ENCODE measurements at regions not wholly inside any gene's neighbourhood (a gene's known extent, or its start where the extent isn't known, plus 50 kb on each side); places are given as distances from the start of the nearest gene placed in this dataset.

- Histone ChIP-seq H3K36me3 (ENCODE audit: insufficient read depth in 1 of 2, low read depth in 1 of 2) (no peaks in the 10 kb centered on the region), H3K9me3 (no peaks in the 10 kb centered on the region), H3K27me3 (ENCODE audit: insufficient read depth in 3 of 3, low read length in 2 of 3) (no peaks in the 10 kb centered on the region), H3K27ac (no peak overlapping the region), H3K4me1 (no peaks in the 10 kb centered on the region), H3K4me3 (no peak overlapping the region)
- no peak for DNase-seq
- ATAC-seq, result no peak
- TF ChIP-seq, protein P1, sequence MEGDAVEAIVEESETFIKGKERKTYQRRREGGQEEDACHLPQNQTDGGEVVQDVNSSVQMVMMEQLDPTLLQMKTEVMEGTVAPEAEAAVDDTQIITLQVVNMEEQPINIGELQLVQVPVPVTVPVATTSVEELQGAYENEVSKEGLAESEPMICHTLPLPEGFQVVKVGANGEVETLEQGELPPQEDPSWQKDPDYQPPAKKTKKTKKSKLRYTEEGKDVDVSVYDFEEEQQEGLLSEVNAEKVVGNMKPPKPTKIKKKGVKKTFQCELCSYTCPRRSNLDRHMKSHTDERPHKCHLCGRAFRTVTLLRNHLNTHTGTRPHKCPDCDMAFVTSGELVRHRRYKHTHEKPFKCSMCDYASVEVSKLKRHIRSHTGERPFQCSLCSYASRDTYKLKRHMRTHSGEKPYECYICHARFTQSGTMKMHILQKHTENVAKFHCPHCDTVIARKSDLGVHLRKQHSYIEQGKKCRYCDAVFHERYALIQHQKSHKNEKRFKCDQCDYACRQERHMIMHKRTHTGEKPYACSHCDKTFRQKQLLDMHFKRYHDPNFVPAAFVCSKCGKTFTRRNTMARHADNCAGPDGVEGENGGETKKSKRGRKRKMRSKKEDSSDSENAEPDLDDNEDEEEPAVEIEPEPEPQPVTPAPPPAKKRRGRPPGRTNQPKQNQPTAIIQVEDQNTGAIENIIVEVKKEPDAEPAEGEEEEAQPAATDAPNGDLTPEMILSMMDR (IDR thresholded peaks at IDR 0.05), result no peak
- intact Hi-C loops (cut with DNase I), result no loop called here
- 84 to 91% (median 88%) methylated on average over 5 of the region's 5 CpGs for WGBS, 3 donors
Observed at GRCh38 chr13:73497430-73497829, 438.6 kb downstream of the KLF5 start.

DNA sequence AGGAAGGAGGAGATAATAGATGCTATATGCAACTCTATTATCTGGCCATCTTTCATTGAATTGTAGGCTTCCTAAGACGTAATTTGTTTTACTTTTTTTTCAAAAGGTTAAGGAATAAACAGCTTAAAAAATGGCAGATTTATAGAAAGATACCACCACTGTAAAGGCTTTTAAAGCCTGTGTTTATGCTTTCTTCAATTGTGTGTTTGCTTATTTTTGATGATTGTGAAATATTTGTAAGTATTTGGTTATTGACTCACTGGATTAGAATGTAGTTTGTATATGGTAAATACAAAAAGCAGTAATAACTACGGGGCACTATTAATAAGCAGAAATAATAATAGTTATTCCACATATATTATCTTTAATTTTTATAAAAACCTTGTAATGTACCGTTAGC, 437.9 kb downstream of the KLF5 start:
- H3K27ac ChIP-seq, result no peak overlapping the region
- TF ChIP-seq, protein P1 (IDR thresholded peaks at IDR 0.05), result no peak
- no peaks in the 10 kb centered on the region for H3K27me3 ChIP-seq (ENCODE audit: insufficient read depth in 3 of 3, low read length in 2 of 3)
- intact Hi-C loops (cut with DNase I), result no loop called here
- no peak for DNase-seq
- H3K4me1 ChIP-seq, result no peaks in the 10 kb centered on the region
- H3K36me3 ChIP-seq (ENCODE audit: insufficient read depth in 1 of 2, low read depth in 1 of 2), result no peaks in the 10 kb centered on the region
- H3K9me3 ChIP-seq, result no peaks in the 10 kb centered on the region
- WGBS, 3 donors, result 85 to 92% (median 89%) methylated on average over 3 of the region's 3 CpGs
- no peak overlapping the region for H3K4me3 ChIP-seq
- ATAC-seq, result no peak

DNA sequence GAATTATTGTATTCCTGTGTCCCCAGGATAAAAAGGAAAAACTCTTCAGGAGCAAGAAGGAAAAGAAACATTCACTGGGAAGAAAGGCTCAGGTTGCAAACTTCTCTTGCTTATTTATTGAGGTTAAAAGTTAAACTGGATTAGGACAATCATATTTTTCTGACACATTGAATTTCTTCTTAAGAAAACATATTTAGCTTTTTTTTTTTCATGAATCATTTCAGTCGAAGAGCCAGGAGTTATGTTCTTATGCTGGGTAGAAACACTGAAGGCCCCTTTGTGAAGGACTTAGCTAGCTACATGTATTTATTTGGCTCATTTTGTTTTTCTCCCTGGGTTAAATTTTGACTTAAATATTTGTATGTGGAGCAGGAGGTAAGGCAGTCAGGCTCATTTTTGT, 434.0 kb downstream of the KLF5 start:
- no peak overlapping the region for H3K27ac ChIP-seq
- no peak for ATAC-seq
- 37 to 50% (median 44%) methylated on average over 1 of the region's 1 CpG for WGBS, 3 donors
- intact Hi-C loops (cut with DNase I), result no loop called here
- H3K27me3 ChIP-seq (ENCODE audit: insufficient read depth in 3 of 3, low read length in 2 of 3), result no peaks in the 10 kb centered on the region
- H3K4me1 ChIP-seq, result no peaks in the 10 kb centered on the region
- TF ChIP-seq, protein P1 (IDR thresholded peaks at IDR 0.05), result no peak
- H3K4me3 ChIP-seq, result no peak overlapping the region
- no peaks in the 10 kb centered on the region for H3K36me3 ChIP-seq (ENCODE audit: insufficient read depth in 1 of 2, low read depth in 1 of 2)
- DNase-seq, result no peak
- H3K9me3 ChIP-seq, result no peaks in the 10 kb centered on the region

GRCh38 chr13:73482556-73482955, 423.8 kb downstream of the KLF5 start:
- H3K9me3 ChIP-seq, result no peaks in the 10 kb centered on the region
- H3K27ac ChIP-seq, result no peak overlapping the region
- H3K36me3 ChIP-seq (ENCODE audit: insufficient read depth in 1 of 2, low read depth in 1 of 2), result no peaks in the 10 kb centered on the region
- no peak overlapping the region for H3K4me3 ChIP-seq
- TF ChIP-seq, protein P1 (IDR thresholded peaks at IDR 0.05), result no peak
- no peak for DNase-seq
- no peaks in the 10 kb centered on the region for H3K27me3 ChIP-seq (ENCODE audit: insufficient read depth in 3 of 3, low read length in 2 of 3)
- peak; percentile 66 to 89 (median 78) for ATAC-seq
- whole genome bisulfite sequencing, 3 donors, result 17 to 57% (median 24%) methylated on average over 1 of the region's 1 CpG
- peaks cover 30% of the 10 kb centered on the region for H3K4me1 ChIP-seq
- intact Hi-C loops (cut with DNase I), result loop anchor here in 1 of 2 donors (5.0 kb wide), 1 partner anchor 50 kb away; no protein-coding TSS in a partner anchor

GRCh38 chr13:73481886-73482445, 423.2 kb downstream of the KLF5 start:
- DNase-seq (peak in 1 of 2 donors; percentile 56), ATAC-seq (peak in 3 of 4 donors; percentile 83 to 92 (median 92))
- H3K4me3 ChIP-seq, result no peak overlapping the region
- intact Hi-C loops (cut with DNase I), result loop anchor here in 1 of 2 donors (5.0 kb wide), 1 partner anchor 50 kb away; no protein-coding TSS in a partner anchor
- H3K4me1 ChIP-seq, result peaks cover 30% of the 10 kb centered on the region
- WGBS, 3 donors, result 27 to 50% (median 39%) methylated on average over 6 of the region's 6 CpGs
- no peaks in the 10 kb centered on the region for H3K36me3 ChIP-seq (ENCODE audit: insufficient read depth in 1 of 2, low read depth in 1 of 2)
- no peaks in the 10 kb centered on the region for H3K9me3 ChIP-seq
- no peaks in the 10 kb centered on the region for H3K27me3 ChIP-seq (ENCODE audit: insufficient read depth in 3 of 3, low read length in 2 of 3)
- no peak overlapping the region for H3K27ac ChIP-seq
- TF ChIP-seq, protein P1 (IDR thresholded peaks at IDR 0.05), result no peak
